Sigmoid colon (tissue), 6 donors: ENCODE measurements at regions not wholly inside any gene's neighbourhood (a gene's known extent, or its start where the extent isn't known, plus 50 kb on each side); places are given as distances from the start of the nearest gene placed in this dataset.

ENCODE experiments used
- DNase-seq: peaks from one replicate; pipeline ENCODE4 v3.0.0-alpha.2; 2019
- H3K27ac ChIP-seq, 4 donors: fragments of 200-600 bp; sonication (generic); one replicate each; pipeline ENCODE4 v1.5.1; 2016 to 2019; ENCODE audit warnings: mild to moderate bottlenecking in 1 of 4
- H3K27me3 ChIP-seq, 3 donors: fragments of 200-600 bp; sonication (generic); one replicate each; pipeline ENCODE4 v1.5.1; 2019; ENCODE audit warnings: mild to moderate bottlenecking in 1 of 3
- H3K36me3 ChIP-seq, 4 donors: fragments of 200-600 bp; sonication (generic); one replicate each; pipeline ENCODE4 v1.5.1; 2016 to 2019
- H3K4me1 ChIP-seq, 4 donors: fragments of 200-600 bp; sonication (generic); one replicate each; pipeline ENCODE4 v1.5.1; 2017 to 2019
- H3K4me3 ChIP-seq, 4 donors: fragments of 200-600 bp; sonication (generic); one replicate each; pipeline ENCODE4 v1.5.1; 2017 to 2019; ENCODE audit warnings: mild to moderate bottlenecking in 2 of 4, moderate library complexity in 1 of 4
- H3K9me3 ChIP-seq, 4 donors: fragments of 200-600 bp in 3 of 4; sonication (generic) in 3 of 4; one replicate each; pipeline versions ENCODE4 v1.5.1 to v1.6.1; 2013 to 2019
- EP300 ChIP-seq, 4 donors: sonication (generic); formaldehyde crosslinking; IDR thresholded peaks; one replicate each; pipeline ENCODE4 v1.6.1; 2017; ENCODE audit warnings: antibody characterized with exemption in 4 of 4
- POLR2A ChIP-seq, 2 donors: fragments of 450-650 bp; IDR thresholded peaks; one replicate each; pipeline ENCODE4 v1.6.1; 2016; ENCODE audit warnings: antibody characterized with exemption in 2 of 2, mild to moderate bottlenecking in 2 of 2, moderate library complexity in 2 of 2
- POLR2AphosphoS5 ChIP-seq, 4 donors: sonication (generic); formaldehyde crosslinking; IDR thresholded peaks; one replicate each; pipeline ENCODE4 v1.6.1; 2017; ENCODE audit warnings: antibody characterized with exemption in 4 of 4
- WGBS, 2 donors: extraction: QIAGEN DNeasy Blood & Tissue Kit; methylation state at CpG; one replicate each; pipeline ENCODE4 v1.1.7; 2013; 5-methylcytosine and 5-hydroxymethylcytosine counted together
- intact Hi-C: fragments of 100-400 bp; cut with DNase I; formaldehyde crosslinking; loops from one replicate; pipeline ENCODE4 v1.15.1; 2023
- TF ChIP-seq, protein P1 (sequence below), 4 experiments: fragments of 450-650 bp in 3 of 4; fragments of 200-600 bp in 1 of 4; IDR thresholded peaks; one replicate each; pipeline ENCODE4 v1.5.1; 2016 to 2019; ENCODE audit warnings: antibody characterized with exemption in 4 of 4, mild to moderate bottlenecking in 3 of 4, moderate library complexity in 2 of 4
- donor health status: healthy with polysubstance abuse.
- donor health status: healthy.

DNA sequence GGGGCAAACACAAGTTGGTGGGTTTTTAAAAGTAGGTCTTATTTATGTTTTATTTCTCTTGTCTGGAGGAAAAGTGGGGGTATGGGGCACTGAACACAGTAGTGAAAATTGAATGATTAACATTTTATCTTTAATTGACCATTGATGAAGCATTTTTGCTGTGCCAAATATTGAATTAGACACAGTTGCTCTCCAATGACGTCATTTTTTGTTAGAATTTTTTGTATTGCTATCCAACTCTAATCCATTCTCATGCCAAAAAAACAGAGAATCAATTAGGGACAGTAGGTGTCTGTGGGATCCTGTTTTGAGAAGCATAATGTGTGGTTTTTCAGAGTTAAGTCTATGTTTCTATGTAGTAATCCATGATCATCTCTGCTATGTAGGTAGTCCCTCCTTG, 1032.8 kb downstream of the STPG2 start:
- Histone ChIP-seq H3K4me1 (no peaks in the 10 kb centered on the region), H3K4me3 (no peak overlapping the region), H3K9me3 (no peaks in the 10 kb centered on the region), H3K36me3 (no peaks in the 10 kb centered on the region), H3K27ac (no peak overlapping the region), H3K27me3 (no peaks in the 10 kb centered on the region)
- intact Hi-C loops: no loop called here
- no peak for TF ChIP-seq POLR2A (IDR thresholded peaks at IDR 0.05)
- no peak for TF ChIP-seq POLR2AphosphoS5 (IDR thresholded peaks at IDR 0.05)
- TF ChIP-seq, protein P1, sequence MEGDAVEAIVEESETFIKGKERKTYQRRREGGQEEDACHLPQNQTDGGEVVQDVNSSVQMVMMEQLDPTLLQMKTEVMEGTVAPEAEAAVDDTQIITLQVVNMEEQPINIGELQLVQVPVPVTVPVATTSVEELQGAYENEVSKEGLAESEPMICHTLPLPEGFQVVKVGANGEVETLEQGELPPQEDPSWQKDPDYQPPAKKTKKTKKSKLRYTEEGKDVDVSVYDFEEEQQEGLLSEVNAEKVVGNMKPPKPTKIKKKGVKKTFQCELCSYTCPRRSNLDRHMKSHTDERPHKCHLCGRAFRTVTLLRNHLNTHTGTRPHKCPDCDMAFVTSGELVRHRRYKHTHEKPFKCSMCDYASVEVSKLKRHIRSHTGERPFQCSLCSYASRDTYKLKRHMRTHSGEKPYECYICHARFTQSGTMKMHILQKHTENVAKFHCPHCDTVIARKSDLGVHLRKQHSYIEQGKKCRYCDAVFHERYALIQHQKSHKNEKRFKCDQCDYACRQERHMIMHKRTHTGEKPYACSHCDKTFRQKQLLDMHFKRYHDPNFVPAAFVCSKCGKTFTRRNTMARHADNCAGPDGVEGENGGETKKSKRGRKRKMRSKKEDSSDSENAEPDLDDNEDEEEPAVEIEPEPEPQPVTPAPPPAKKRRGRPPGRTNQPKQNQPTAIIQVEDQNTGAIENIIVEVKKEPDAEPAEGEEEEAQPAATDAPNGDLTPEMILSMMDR (IDR thresholded peaks at IDR 0.05): no peak
- no peak for TF ChIP-seq EP300 (IDR thresholded peaks at IDR 0.05)
- no peak for DNase-seq
- WGBS, 2 donors: 74 to 85% methylated on average over 1 of the region's 1 CpG

DNA sequence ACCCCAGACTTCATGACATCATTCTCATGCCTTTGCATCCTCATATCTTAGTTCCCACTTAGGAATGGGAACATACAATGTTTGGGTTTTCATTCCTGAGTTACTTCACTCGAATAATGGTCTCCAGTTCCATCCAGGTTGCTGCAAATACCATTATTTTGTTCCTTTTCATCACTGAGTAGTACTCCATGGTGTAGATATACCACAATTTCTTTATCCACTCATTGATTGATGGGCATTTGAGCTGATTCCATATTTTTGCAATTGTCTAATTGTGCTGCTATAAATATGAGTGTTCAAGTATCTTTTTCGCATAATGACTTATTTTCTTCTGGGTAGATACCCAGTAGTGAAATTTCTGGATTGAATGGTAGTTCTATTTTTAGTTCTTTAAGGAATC, 1026.8 kb downstream of the STPG2 start:
- no peaks in the 10 kb centered on the region for H3K9me3 ChIP-seq
- no peaks in the 10 kb centered on the region for H3K27me3 ChIP-seq
- intact Hi-C loops: no loop called here
- no peaks in the 10 kb centered on the region for H3K4me1 ChIP-seq
- H3K36me3 ChIP-seq: no peaks in the 10 kb centered on the region
- TF ChIP-seq, protein P1 (IDR thresholded peaks at IDR 0.05): no peak
- no peak for TF ChIP-seq POLR2AphosphoS5 (IDR thresholded peaks at IDR 0.05)
- TF ChIP-seq EP300 (IDR thresholded peaks at IDR 0.05): no peak
- TF ChIP-seq POLR2A (IDR thresholded peaks at IDR 0.05): no peak
- DNase-seq: no peak
- no peak overlapping the region for H3K4me3 ChIP-seq
- WGBS, 2 donors: 53 to 65% methylated on average over 2 of the region's 2 CpGs
- no peak overlapping the region for H3K27ac ChIP-seq

DNA sequence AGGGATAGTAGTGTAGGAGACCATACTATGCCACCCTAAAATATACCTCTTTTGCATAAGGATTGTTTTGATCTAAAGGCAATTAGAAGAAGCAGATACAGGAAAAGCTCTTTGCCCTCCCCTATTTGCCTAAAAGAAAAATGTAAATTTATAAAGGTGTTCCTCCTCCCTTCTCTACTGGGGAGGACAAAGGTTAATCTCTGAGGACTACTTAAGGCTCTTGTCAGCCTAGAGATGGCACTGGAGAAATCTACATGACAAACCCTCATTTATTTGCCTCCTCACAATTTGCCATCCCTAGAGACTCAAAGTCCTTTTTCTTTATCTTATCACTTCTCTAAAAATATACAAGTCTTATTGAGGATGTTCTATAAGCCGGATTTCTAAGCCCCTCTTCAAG, 1021.8 kb downstream of the STPG2 start:
- no peaks in the 10 kb centered on the region for H3K4me1 ChIP-seq
- H3K36me3 ChIP-seq: no peaks in the 10 kb centered on the region
- no peak overlapping the region for H3K4me3 ChIP-seq
- H3K9me3 ChIP-seq: peaks cover 0 to 3% (median 0%) of the 10 kb centered on the region in 4 donors
- no peaks in the 10 kb centered on the region for H3K27me3 ChIP-seq
- DNase-seq: no peak
- WGBS, 2 donors: 33 to 56% methylated on average over 1 of the region's 1 CpG
- TF ChIP-seq EP300 (IDR thresholded peaks at IDR 0.05) (no peak), POLR2AphosphoS5 (IDR thresholded peaks at IDR 0.05) (no peak)
- intact Hi-C loops: no loop called here
- H3K27ac ChIP-seq: no peak overlapping the region

DNA sequence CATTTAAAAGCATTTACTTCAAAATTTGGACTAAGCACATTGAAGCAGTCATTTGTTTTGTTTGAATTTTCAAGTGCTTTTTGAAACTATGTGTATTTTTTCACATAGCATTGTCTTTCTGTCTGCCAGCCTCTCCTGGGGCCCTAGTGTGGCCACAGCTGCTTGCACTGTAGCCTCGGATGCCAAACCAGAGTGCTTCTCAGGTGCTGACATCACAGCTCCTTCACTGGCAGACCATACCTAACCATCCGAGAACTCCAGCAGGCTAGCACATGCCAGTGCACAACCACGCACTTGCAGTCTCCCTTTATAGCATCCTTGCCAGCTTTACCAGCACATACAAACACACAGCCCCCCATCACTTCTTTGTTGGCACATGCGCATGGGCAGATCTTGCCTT, 1019.7 kb downstream of the STPG2 start:
- Histone ChIP-seq H3K4me1 (no peaks in the 10 kb centered on the region), H3K27ac (no peak overlapping the region), H3K27me3 (no peaks in the 10 kb centered on the region), H3K9me3 (peaks cover 0 to 3% (median 0%) of the 10 kb centered on the region in 4 donors), H3K4me3 (no peak overlapping the region), H3K36me3 (no peaks in the 10 kb centered on the region)
- intact Hi-C loops: no loop called here
- DNase-seq: no peak
- TF ChIP-seq, protein P1 (IDR thresholded peaks at IDR 0.05): no peak
- TF ChIP-seq POLR2AphosphoS5 (IDR thresholded peaks at IDR 0.05): no peak
- TF ChIP-seq EP300 (IDR thresholded peaks at IDR 0.05): no peak
- no peak for TF ChIP-seq POLR2A (IDR thresholded peaks at IDR 0.05)
- WGBS, 2 donors: 83 to 87% methylated on average over 4 of the region's 4 CpGs

DNA sequence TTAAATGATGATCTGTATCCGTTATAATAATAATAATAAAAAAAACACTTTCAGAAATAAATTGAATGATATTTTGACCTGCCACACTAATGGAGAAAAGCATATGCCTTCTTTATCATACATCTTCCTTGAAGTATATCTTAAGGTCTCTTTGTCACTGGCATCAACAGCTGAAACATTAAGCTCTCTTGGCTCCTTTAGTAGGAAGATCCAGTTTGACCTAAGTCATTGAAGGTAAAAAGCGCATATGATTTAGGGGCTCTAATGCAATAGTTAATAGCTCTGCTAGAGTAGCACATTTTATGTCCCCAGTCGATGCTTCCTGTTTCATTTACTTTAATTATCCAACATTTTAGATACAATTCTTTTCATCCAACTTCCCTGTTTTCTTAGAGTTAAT, 1010.8 kb downstream of the STPG2 start:
- H3K36me3 ChIP-seq: no peaks in the 10 kb centered on the region
- 38 to 51% methylated on average over 3 of the region's 3 CpGs for WGBS, 2 donors
- no peak overlapping the region for H3K27ac ChIP-seq
- intact Hi-C loops: no loop called here
- TF ChIP-seq POLR2AphosphoS5 (IDR thresholded peaks at IDR 0.05) (no peak), EP300 (IDR thresholded peaks at IDR 0.05) (no peak), POLR2A (IDR thresholded peaks at IDR 0.05) (no peak)
- TF ChIP-seq, protein P1 (IDR thresholded peaks at IDR 0.05): no peak
- H3K4me1 ChIP-seq: no peaks in the 10 kb centered on the region
- H3K4me3 ChIP-seq: no peak overlapping the region
- H3K27me3 ChIP-seq: no peaks in the 10 kb centered on the region
- no peaks in the 10 kb centered on the region for H3K9me3 ChIP-seq
- no peak for DNase-seq
